ENCODE measurements at regions not wholly inside any gene's neighbourhood (a gene's known extent, or its start where the extent isn't known, plus 50 kb on each side); places are given as distances from the start of the nearest gene placed in this dataset.

DNA sequence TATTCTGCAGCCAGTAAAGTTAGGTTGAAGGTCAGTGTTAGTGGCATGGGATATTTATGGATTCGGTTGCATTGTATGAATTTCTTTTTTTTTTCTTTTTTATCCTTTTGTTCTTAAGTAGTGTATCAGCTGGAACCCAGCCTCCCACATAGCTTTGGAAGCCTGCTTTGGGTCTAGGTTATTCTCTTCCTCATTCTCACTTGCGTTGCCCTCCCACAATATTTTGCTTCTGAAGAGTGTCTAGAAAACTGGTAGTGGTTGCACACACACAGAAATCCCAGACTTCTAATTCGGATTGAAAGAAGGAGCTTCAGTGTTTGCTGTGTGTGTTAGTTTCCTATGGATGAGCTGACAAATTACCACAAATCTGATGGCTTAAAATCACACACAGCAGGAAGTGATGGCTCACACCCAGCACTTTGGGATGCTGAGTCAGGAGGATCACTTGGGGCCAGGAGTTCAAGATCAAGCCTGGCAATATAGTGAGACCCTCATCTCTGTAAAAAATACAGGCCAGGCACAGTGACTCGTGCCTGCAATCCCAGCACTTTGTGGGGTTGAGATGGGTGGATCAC lies 104.8 kb downstream of the ARL4C start:
- TF ChIP-seq, protein P1, sequence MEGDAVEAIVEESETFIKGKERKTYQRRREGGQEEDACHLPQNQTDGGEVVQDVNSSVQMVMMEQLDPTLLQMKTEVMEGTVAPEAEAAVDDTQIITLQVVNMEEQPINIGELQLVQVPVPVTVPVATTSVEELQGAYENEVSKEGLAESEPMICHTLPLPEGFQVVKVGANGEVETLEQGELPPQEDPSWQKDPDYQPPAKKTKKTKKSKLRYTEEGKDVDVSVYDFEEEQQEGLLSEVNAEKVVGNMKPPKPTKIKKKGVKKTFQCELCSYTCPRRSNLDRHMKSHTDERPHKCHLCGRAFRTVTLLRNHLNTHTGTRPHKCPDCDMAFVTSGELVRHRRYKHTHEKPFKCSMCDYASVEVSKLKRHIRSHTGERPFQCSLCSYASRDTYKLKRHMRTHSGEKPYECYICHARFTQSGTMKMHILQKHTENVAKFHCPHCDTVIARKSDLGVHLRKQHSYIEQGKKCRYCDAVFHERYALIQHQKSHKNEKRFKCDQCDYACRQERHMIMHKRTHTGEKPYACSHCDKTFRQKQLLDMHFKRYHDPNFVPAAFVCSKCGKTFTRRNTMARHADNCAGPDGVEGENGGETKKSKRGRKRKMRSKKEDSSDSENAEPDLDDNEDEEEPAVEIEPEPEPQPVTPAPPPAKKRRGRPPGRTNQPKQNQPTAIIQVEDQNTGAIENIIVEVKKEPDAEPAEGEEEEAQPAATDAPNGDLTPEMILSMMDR (IDR thresholded peaks at IDR 0.05; ENCODE audit: low read length): no peak
- TF ChIP-seq EZH2 (optimal IDR thresholded peaks at IDR 0.05; ENCODE audit: low read depth, low read length) (no peak), EZH2phosphoT487 (IDR thresholded peaks at IDR 0.05; ENCODE audit: low read length) (no peak)
